ENCODE measurements at regions not wholly inside any gene's neighbourhood (a gene's known extent, or its start where the extent isn't known, plus 50 kb on each side); places are given as distances from the start of the nearest gene placed in this dataset.
A peak's percentile ranks its signal among the peaks of the same experiment; 100 is the strongest.

DNA sequence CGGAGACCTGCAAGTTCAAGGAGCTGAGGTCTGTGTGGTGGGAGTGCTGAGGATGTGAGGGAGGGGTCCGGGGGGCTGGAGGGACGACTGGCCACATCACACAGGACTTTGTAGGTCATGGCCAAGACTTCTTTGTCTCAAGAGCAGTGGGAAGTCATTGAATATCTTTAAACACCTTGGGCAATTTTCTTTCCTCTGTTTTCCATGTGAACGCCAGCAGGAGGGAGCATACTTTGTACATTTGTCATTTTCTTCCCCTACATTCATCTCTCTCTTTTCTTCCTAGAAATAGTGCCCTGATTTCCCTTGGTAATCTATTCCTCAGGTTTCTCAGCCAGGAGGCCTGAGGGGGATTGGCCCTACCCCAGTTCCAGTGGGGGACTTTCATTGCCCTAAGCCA is 153.7 kb upstream of the MSX2 start:
- TF ChIP-seq, protein P1, sequence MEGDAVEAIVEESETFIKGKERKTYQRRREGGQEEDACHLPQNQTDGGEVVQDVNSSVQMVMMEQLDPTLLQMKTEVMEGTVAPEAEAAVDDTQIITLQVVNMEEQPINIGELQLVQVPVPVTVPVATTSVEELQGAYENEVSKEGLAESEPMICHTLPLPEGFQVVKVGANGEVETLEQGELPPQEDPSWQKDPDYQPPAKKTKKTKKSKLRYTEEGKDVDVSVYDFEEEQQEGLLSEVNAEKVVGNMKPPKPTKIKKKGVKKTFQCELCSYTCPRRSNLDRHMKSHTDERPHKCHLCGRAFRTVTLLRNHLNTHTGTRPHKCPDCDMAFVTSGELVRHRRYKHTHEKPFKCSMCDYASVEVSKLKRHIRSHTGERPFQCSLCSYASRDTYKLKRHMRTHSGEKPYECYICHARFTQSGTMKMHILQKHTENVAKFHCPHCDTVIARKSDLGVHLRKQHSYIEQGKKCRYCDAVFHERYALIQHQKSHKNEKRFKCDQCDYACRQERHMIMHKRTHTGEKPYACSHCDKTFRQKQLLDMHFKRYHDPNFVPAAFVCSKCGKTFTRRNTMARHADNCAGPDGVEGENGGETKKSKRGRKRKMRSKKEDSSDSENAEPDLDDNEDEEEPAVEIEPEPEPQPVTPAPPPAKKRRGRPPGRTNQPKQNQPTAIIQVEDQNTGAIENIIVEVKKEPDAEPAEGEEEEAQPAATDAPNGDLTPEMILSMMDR (IDR thresholded peaks at IDR 0.05): no peak
- DNase-seq (ENCODE audit: low spot score): no peak
- Histone ChIP-seq H3K27ac (no peak overlapping the region), H3K4me3 (no peak overlapping the region)

DNA sequence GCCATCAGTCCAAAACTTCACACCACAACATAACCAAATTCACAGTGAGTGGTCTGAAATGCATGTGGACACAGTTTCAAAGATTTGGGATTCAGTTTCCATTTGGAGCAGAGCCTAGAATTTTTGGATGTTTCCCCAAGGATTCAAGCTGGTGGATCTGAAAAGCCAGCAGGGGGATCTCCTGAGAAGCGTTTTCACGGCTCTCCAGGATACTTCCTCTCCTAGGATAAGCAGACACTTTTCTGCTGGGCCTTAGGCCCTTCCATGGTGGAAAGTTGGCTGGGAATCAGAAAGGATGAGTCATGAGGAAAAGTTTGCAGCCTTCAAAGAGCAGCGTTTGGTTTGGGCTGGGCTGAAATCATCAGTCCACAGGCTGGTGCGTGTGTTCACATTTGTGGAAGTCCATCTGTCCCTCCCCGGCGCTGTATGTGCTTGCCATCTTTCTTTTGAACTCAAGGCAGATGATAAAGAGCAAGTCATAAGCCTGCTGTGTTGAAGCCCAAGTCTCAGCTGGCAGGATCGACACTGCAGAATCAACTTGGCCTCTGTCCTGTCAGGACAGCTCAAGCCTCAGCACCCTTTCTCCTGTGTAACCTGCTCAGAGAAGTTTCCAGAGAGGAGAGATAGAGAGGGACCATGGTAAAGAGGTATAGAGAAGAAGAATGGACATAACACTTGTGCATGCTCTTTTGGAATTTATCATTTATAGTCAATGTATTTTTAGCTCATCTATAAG is 152.6 kb upstream of the MSX2 start:
- DNase-seq (ENCODE audit: low spot score): peak; percentile 78
- no peak overlapping the region for H3K27ac ChIP-seq

DNA sequence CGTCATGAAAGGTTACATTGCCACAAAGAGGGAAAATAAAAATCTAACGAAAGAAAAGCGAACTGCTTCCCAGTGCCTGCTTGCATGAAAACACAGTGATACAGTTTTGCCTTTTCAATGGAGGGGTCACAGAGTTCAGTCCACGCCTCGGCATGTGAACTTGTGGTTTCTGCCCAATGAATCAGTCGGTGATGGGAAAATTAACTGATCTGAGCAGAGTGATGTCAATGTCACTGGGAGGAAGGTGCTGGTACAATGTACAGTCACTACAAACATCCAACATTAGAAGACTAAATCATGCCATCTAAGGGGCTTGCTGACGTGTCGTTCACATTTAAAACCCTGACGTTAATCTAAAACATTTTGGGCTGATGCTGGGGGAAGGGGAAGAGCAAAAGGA is 151.8 kb upstream of the MSX2 start:
- no peak for DNase-seq (ENCODE audit: low spot score)
- Histone ChIP-seq H3K27ac (no peak overlapping the region), H3K4me3 (no peak overlapping the region)
- TF ChIP-seq, protein P1 (IDR thresholded peaks at IDR 0.05): no peak

More for the DNA sequence above, 152.6 kb upstream of the MSX2 start:
- no peak overlapping the region for H3K4me3 ChIP-seq
- TF ChIP-seq, protein P1 (IDR thresholded peaks at IDR 0.05): no peak

DNA sequence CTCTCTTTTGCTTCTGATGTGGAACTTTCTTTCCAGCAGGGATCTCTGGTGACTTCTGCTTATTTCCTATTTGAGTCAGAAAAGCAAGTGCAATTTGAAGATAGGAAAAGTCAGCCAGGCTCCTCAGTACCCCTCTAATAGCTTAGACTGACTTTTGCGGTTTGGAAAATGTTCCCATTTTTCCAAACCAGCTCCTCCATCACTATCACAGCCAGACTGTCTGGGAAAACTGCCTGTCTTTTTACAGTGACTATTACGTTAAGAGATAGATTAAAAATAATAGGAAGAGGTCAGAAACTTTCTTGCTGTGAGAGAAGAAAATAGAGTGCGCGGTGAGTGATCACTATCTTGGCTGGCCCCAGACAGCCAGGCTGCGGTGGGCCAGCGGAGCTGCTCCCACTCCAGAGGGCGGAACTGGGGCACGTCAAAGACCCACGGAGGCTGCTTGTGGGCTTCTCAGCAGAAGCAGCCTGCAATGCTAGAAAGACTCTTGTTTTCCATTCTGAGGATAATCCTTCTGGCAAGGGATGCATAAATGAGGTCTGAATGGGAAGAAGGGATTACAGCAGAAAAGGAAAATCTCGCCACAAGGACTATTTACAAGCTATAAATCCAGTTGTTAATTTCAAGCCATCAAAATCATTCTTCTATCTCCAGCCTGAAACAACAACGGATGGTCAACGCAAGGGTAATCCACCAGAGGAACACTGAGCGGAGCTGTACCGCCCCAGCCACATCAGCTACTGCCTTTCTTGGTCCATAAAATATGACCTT is 151.0 kb upstream of the MSX2 start:
- DNase-seq (ENCODE audit: low spot score): no peak
- H3K27ac ChIP-seq: no peak overlapping the region
- TF ChIP-seq, protein P1 (IDR thresholded peaks at IDR 0.05): no peak
- H3K4me3 ChIP-seq: no peak overlapping the region

DNA sequence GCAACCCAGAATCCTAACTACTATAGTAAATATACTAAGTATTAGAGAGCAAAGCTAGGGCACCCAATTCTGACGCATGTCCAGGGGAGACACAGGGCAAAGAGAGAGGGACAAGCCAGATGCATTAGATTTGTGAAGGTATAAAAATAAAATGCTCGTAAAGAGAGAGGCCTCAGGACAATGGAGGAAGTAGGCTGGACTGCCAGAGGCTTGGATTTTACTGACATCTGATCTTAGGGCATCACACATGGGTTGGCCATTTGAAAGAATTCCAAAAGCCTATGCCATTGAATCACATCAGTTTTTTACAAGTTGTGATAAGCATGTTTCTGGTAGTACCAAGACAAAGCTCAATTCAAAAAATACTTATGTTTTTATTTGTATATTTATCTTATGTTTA is 149.3 kb upstream of the MSX2 start:
- Histone ChIP-seq H3K27ac (no peak overlapping the region), H3K4me3 (no peak overlapping the region)
- DNase-seq (ENCODE audit: low spot score): no peak
- TF ChIP-seq, protein P1 (IDR thresholded peaks at IDR 0.05): no peak

DNA sequence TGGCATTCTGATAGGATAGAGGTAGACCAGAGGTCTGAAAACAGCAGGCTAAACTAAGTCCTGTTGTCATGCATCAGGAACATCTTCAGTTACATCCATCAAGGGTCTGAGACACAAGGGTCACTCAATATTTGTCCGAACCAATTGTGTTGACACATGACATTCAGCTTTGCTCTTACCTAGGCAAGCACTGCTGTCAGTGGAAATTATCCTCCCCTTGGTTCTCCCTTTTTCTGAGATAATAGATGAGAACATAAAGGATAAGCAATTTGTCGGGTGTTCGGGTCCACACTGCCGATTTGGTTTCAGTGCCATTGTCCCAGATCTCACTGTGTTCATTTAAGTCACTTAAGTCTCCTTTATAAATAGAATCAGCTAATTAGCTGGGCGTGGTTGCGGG is 148.3 kb upstream of the MSX2 start:
- Histone ChIP-seq H3K4me3 (no peak overlapping the region), H3K27ac (no peak overlapping the region)
- DNase-seq (ENCODE audit: low spot score): peak; percentile 24
- TF ChIP-seq, protein P1 (IDR thresholded peaks at IDR 0.05): no peak

DNA sequence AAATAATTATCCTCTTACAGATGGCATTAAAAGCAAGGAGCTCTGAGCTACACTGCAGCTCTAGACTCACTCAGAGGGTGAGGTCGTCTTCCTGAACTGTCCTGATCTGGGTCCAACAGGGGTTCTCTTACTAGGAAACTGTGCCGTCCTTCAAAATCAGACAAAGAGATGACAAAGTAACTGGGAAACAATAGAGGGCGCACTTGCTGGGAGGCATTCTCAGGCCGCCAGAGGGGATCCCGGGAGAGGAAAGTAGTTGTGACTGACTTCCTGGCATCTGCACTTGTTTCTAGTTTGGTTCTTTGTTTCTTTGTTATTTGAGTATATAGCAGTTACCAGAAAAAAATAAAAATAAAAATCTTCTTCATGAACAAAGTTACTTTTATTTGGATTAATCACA is 142.9 kb upstream of the MSX2 start:
- TF ChIP-seq, protein P1 (IDR thresholded peaks at IDR 0.05): no peak
- no peak overlapping the region for H3K27ac ChIP-seq
- DNase-seq (ENCODE audit: low spot score): no peak
- H3K4me3 ChIP-seq: no peak overlapping the region

All from coronary artery (tissue), 2 donors.